Inflammatory macrophage treated with lipopolysaccharide for 1 hour (primary cell): ENCODE measurements at regions not wholly inside any gene's neighbourhood (a gene's known extent, or its start where the extent isn't known, plus 50 kb on each side); places are given as distances from the start of the nearest gene placed in this dataset.
"Not testable (repeated sequence)": the region's sequence is repeated elsewhere in the genome, so short reads cannot be mapped to it uniquely, and the experiment has no call there.

Source experiments
- DNase-seq, 2 donors: peaks; one replicate each; pipeline ENCODE4 v3.0.0-alpha.2; 2020 to 2022

DNA sequence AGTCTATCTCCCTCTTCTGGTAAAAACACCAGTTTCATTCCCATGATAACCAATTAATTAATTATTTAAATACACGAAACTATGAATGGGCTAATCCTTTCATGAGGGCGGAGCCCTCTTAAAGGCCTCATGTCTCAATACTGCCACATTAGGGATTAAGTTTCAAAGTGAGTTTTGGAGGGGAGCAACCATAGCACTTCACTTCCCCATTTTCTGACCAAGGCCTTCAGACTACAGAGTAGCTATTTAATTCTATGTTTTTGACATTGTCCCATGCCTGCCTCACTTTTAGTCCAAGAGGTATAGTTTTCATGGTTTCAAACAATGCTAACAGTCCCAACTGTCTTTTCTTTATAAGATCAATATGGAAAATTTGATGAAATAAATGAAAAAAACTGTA, 618.6 kb downstream of the ZWINT start:
- DNase-seq, result no peak

DNA sequence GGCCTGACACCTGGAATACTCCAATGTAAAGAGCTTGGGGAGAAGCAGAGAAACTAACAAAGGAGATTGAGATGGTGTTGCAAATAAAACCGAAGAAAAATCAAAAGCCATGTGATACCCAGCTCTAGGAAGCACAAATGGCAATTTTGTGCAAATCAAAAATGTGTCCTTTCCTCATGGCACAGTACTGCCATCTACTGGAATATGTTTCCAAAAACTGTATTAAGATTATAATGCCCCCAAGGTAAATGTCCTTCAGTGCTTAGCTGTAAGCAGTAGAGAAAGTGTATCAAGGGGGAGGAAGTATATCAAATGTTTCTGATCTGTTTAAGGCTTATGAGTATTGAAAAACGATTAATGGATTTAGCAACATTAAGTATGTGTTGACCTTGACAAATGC, 620.3 kb downstream of the ZWINT start:
- peak in 1 of 2 donors; percentile 21 for DNase-seq

DNA sequence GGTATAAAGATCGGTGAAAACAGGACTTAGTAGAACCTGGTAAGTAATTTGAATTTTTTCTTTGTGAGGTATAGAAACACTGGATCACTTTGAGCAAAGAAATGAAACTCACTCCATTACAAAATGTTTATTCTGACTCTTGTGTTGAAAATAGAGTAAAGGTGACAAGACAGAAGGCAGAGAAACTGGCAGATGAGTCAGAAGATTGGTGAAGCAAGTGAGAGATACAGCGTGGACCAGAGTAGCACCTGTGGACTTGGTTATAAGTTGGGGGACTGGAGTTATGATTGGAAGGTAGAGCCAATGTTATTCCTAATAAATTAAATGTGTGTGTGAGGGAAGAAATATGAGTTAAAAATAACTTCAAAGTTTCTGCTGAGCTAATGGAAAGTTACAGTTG, 620.9 kb downstream of the ZWINT start:
- no peak for DNase-seq

DNA sequence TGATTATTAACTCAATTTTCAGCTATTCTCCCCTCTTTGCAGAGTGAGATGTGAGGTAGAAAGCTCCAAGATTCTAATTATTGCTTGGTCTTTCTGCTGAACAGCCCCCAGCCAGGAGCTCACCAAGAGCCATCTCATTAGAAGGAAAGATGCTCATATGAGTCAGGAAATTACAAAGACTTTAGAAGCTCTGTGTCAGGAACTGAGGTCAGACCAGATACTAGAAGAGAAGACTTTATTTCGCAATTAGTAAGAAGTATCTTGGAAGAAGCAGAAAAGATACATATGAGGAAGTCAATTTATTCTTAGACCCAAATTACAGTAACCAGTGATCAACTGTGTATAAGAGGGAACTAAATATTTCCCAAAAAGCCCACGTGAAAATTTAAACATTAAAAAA, 626.9 kb downstream of the ZWINT start:
- DNase-seq, result peak in 1 of 2 donors; percentile 3

DNA sequence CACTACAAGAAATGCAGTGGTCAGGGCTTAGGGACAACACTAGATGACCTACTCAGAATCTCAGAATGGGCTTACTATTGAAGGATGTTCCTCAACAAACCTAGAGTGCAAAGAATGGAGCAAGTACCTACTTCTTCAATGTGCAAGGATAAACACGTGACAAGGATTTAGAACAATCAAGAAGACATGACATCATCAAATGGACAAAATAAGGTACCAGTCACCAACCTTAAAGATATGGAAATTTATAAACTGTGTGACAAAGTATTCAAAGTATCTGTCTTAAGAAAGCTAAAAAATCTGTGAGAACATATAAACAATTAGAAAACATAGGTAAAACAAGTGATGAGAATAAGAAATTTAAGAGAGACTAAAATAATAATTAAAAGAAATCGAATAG, 656.1 kb downstream of the ZWINT start:
- DNase-seq, result no peak

DNA sequence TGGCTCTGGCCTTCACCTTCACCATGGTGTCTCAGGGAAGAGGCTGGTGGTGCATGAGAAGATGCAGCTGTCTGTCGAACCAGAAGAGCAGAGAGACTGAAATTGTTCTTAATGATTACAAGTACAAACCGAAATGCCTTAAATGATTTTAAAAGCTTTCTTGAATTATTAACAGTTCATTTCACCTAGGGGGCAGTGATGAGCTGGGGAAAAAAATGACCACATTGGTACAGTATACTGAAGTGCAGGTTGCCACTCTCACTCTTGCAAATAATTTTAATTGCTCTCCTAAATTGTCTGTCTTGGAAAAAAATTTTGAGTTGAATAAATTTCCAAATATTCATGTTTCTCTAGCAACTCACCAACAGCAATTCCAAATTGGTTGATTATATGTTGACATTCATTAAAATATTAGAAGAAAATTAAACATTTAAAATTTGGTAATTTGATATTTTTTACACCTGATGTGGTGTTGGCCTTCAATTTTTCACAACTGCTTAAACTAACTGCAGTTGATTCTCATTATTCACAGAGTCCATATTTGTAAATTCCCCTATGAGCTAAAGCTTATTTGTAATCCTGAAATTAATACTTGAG, 692.6 kb downstream of the ZWINT start:
- peak in 1 of 2 donors; percentile 20 for DNase-seq

DNA sequence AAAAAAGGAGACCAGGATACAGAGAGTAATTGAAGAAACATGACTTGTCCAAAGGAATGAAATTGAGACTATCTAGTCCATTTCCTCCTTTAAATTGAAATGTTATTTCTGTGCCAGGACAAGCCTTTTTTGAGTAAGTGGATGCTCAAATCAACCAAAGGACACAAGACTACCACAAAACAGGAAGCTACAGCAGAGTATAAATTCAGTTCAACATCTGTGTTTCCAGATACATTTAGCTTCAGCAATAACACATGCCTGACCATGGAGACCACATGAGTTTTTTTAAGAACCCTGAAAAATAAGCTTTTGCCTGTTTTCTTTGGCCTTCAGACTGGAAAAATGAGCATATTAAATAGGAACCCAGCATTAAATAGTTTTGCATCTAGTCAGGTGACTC, 707.5 kb downstream of the ZWINT start:
- DNase-seq, result no peak

DNA sequence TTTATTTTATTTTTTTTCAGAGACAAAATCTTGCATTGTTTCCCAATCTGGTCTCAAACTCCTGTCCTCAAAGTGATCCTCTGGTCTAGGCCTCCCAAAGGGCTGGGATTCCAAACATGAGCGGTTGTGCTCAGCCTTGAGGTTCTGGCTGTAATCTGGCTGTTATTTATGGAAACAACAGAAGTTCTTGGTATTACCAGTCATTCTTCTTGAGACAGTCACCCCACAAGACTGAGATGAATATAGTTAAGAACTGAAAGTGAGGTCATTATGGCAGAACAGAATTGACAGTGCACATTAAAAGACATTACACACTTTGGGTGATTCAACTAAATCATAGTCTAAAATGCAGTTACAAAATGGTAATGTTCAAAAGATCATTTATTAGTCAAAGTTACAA, 719.5 kb downstream of the ZWINT start:
- no peak for DNase-seq

DNA sequence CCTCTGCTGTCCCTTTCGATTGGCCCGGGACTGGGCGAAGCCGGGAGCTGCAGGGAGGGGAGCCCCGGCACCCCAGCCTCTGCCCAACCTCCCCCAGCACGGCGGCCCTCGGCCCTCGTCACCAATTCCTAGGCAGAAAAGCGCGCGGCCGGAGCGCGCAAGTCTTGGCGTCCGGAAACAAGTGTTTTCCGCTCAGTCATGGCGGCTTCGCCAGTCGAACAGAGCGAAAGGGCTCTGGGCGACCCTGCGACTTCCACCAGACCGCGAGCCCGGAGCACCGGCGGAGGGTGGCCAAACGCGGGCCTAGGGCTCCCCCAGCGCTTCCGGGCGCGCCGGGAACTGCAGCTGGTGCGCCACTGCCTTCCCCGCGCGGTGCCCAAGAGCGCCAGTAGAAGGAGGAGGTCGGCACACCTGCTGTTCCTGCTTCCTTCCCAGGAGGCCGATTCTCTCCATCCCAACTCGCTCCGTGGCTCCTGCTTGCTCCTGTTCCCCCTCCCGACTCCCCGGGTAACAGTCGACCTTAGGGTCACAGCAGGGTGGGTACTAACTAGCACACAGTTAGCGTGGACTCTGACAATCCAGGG, 729.9 kb downstream of the ZWINT start:
- DNase-seq, result peak in 1 of 2 donors; percentile 5

DNA sequence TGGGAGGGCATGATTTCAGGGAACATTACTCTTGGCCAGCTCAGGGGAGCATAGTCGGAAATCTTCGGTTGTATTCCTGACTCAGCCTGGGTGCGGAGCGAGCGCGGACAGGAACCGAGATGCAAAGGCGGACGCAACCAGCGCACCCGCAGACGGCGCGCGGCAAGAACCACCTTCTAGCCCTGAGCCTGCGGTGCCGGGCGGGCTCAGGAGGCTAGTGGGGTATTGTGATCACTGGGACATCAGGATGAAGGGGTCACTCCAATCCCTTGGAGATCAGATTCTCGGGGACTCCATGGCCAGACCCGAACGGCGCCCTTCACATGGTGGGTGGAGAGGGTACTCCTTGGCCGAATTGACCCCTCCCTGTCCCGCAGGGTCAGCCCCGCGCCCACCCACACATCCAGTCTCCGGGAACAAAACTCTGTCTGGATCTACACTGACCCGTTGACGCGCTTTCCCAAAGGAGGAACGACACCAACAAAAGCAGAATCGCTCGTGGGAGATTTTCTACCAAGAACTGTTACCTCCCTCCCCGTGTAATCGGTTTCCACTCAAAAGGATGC, 730.5 kb downstream of the ZWINT start:
- no peak for DNase-seq

DNA sequence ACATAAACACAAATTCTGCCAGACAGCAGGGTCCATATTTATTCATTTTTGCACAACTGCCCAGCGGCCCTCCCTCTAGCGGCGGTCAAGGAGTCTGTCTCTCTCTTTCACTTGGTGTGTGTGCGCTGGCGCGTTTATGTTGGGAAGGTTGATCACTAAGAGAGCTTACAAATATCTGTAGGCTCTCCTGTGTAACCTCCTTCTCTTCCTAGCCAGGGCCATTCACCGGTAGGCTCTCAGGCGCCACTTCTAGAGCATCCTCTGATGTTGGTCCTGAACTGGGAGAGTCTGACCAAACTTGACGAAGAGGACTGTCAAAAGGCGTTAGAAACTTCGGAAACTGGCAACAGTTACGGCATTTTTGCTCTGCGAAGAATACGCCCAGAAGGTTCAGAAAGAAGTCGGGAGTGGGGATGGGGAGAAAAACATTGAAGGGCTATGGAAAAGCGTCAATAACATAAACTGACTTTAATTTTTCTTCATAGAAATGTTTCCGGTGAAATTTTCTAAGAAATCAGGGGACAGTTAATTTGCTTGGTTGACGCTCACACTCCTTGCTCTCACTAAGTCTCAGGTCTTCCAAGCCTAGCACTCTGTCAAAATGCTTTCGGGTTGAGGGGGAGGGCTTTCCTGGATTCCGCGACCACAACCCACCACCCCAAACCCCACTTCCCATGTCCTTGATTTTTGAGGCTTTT, 731.1 kb downstream of the ZWINT start:
- no peak for DNase-seq

DNA sequence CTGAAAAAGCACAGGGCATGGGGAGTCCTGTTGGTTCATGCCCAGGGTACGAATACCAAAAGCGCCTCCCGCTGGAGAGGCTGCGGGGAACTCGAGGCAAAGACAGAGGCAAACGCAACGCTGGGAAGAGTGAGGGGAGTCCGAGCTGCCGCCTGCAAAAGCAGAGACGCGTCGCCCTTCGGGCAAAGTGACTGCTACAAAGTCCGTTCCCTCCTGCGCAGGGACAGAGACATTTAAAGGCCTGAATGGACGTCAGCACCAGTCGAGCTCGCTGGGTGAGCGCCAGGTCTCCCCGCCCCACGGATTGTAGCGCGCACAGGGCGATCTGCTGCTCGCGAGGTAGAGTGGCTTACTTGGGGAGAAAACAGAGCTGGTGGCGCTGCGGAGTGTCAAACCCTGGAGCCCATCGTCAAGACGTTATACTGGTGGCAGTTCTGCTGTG, 732.8 kb downstream of the ZWINT start:
- DNase-seq, result no peak

DNA sequence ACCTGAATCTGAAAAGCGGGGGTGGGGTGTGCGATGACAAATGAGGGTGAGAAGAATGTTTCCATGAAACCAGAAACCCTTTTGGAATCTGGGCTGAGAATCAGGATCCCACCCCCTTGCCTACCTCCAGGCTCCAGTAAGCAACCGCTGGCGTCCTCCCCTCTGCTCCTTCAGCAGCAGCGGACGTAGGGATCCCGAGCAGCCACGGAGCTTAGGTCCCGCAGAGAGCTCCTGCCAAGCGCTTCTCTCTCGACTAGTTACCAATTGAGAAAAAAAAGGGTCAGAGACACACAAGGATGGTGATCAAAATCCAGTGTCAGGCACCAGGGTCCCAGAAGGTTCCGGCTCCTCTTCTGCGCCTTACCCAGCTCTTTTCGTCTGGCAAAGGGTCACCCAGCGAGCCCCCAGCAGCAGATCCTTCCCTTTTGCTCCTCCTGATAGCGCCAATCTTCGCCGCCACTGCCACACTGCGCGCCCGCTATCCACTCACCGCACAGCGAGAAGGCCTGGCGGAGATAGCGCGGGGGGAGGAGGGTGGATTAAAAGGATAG, 733.5 kb downstream of the ZWINT start:
- no peak for DNase-seq

DNA sequence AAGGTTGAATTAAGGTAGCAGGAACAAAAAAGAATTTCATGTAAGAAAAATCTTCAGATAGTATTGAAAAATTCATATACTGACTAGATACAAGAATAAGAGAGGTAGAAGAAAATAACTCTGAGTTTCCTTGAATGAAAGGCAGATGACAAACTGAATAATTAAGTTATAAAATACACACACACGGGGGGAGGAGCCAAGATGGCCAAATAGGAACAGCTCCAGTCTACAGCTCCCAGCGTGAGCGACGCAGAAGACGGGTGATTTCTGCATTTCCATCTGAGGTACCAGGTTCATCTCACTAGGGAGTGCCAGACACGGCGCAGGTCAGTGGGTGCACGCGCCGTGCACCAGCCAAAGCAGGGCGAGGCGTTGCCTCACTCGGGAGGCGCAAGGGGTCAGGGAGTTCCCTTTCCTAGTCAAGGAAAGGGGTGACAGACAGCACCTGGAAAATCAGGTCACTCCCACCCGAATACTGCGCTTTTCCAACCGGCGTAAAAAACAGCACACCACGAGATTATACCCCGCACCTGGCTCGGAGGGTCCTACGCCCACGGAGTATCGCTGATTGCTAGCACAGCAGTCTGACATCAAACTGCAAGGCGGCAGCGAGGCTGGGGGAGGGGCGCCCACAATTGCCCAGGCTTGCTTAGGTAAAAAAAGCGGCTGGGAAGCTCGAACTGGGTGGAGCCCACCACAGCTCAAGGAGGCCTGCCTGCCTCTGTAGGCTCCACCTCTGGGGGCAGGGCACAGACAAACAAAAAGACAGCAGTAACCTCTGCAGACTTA, 759.2 kb downstream of the ZWINT start:
- DNase-seq, result not testable (repeated sequence)

DNA sequence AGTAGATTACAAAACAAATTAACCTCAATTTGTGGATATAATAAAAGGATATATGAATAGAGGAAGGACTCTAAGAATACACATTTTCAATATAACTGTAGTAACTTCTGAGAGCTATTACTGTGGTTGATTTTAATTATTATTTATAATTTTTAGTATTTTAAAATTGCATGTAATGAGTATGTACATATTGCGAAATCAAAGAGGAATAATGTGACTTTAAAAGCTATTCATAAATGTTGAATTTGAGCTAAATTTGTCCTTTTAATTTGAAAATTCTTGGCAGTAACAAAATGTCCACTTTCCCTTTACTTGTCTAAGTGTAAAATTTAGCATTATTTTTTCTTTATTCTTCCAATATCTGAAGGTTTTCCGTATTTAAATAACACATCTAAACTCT, 750.6 kb upstream of the PCDH15 start:
- no peak for DNase-seq

DNA sequence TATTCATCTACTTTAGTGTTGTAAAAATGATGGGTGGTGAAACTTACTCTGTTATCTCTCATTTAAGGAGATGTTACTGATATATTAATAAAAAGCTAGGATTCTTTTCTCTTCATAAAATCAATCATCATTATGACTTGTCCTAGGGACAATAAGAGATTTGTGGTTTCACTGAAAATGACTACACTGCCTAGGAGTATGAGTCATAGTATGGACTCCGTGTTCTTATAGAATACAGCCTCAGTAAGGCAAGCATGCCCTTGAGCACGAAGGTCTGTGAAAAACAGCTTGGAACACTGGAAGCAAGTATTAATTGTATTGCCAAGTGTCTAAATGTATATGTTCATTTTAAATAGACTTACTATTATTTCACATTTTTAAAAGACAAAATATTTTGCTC, 749.2 kb upstream of the PCDH15 start:
- no peak for DNase-seq

DNA sequence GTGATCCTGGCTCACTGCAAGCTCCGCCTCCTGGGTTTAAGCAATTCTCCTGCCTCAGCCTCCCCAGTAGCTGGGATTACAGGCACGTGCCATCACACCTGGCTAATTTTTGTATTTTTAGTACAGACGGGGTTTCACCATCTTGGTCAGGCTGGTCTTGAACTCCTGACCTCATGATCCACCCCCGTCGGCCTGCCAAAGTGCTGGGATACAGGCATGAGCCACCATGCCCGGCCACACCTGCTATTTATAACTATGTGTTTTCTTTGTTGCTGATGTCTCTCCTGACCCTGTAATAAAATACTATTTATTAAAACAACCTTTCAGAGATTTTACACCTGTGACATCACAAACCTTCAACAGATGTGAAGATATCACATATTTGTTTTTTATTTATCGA, 736.5 kb upstream of the PCDH15 start:
- DNase-seq, result not testable (repeated sequence)

DNA sequence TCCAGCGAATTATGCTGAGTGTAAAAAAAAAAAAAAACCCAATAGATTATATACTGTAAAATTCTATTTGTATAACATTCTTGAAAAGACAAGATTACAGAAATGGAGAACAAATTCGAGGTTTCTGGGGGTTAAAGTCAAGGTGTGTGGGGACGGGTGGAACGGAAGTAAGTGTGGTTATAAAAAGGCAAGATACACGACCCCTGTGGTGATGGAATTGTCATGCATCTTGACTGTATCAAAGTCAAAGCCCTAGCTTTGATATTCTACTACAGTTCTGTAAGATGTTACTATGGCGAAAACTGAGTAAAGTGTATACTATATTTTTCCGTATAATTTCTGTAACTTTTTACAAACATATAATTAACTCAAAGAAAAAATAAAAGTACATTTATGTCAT, 718.2 kb upstream of the PCDH15 start:
- DNase-seq, result no peak

DNA sequence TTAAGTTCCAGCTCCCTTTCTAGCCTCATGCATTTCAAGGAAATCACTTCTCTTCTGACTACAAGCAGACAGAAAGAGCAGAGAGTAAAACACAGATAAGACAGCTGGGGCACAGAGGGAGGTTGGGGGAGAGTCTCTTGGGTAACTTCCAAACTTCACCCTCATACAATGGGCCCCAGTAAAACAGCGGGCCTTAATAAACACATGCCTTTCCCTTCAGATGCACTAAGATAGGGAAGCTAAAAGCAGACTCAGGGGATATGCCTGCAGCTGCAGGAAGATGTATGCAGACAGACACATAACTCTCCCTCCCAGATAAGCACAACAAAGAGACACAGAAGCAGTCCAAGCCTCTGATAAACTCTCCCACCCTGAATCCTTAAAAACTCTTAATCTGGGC, 717.4 kb upstream of the PCDH15 start:
- not testable (repeated sequence) for DNase-seq

DNA sequence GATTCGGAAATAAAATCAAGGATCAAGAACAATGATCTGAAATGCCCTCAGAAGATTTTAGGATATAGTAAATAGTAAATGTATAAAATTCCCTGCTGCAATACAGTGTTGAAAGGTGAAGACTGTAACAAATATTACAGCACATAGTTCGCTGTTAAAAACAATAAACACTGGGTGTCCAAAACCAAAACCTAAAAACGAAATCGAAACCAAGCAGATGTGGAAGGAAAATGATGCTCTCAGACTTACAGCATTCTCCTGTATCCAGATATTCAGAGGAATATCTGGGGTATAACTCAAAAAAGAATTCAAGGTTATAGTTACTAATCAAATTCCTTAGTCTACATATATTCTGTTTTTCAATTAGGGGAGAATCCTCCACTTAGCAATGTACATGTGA, 708.1 kb upstream of the PCDH15 start:
- DNase-seq, result no peak

DNA sequence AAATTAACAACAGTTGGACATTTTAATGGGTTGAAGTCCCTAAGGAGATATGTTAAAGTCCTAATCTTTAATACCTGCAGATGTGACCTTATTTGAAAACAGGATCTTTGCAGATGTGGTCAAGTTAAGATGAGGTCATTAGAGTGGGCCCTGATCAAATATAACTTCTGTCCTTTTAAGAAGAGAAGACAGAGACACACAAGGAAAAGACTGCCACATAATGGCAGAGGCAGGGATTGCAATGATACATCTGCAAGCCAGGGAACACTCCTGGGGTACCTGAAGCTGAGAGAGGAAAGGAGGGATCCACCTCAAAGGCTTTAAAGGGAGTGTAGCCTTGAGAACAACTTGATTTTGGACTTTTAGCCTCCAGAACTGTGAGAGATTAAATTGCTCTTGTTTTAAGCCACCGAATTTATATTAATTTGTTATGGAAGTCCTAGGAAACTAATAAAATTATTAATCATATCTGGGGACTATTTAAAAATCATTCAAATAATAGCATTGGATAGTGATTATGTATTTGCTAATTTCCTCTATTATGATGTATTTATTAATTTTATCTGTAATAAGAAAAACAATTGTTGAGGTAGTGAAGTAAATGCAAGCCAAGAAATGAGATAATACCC, 700.0 kb upstream of the PCDH15 start:
- peak in 1 of 2 donors; percentile 37 for DNase-seq

DNA sequence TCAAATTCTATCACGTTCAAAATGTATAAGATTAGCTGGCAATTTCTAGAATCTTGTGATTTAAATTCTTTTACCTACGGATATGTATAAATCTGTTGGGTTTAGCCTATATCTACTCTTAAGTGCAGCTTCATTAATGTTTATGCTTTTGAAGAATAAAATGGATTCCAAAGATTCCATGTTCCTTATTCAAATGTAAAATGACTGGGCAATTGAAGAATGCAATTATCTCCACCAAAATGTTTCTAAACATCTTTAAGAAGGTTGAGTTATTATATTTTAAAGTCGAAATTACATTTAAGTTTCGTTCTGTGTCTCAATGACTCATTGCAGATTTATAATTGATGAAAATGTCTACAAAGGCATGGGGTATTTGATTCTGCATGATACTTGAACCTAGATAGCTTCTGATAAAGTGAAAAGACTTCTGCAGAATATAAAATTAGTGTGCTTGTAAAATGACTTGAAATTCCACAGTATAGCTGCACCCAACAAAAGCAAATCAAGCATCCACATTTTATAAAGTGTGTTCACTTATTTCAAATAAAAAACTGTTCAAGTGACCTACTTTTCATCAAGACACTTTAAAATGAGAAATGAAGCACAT, 697.0 kb upstream of the PCDH15 start:
- no peak for DNase-seq
